Glutamatergic neuron (in vitro differentiated cells): ENCODE measurements at regions not wholly inside any gene's neighbourhood (a gene's known extent, or its start where the extent isn't known, plus 50 kb on each side); places are given as distances from the start of the nearest gene placed in this dataset.
"Not testable (repeated sequence)": the region's sequence is repeated elsewhere in the genome, so short reads cannot be mapped to it uniquely, and the experiment has no call there.

Experiments
- DNase-seq: peaks from one replicate; pipeline ENCODE4 v3.0.0; 2022
- H3K27ac Mint-ChIP-seq: one replicate; pipeline ENCODE4 v1.8.0; 2020; ENCODE audit warnings: mild to moderate bottlenecking, mixed read lengths, inconsistent platforms; ENCODE audit not compliant: unreplicated experiment
- H3K27me3 Mint-ChIP-seq: one replicate; pipeline ENCODE4 v1.8.0; 2020; ENCODE audit warnings: mild to moderate bottlenecking, moderate library complexity, mixed read lengths, inconsistent platforms; ENCODE audit not compliant: unreplicated experiment
- H3K36me3 Mint-ChIP-seq: one replicate; pipeline ENCODE4 v1.8.0; 2020; ENCODE audit warnings: mild to moderate bottlenecking, mixed read lengths, inconsistent platforms; ENCODE audit not compliant: unreplicated experiment
- H3K4me1 Mint-ChIP-seq: one replicate; pipeline ENCODE4 v1.8.0; 2020; ENCODE audit warnings: mild to moderate bottlenecking, low read depth, mixed read lengths, inconsistent platforms; ENCODE audit not compliant: unreplicated experiment
- H3K4me3 Mint-ChIP-seq: one replicate; pipeline ENCODE4 v1.8.0; 2020; ENCODE audit warnings: mild to moderate bottlenecking, mixed read lengths, inconsistent platforms; ENCODE audit not compliant: unreplicated experiment
- H3K9me3 Mint-ChIP-seq: one replicate; pipeline ENCODE4 v1.8.0; 2020; ENCODE audit warnings: mild to moderate bottlenecking, moderate library complexity, mixed read lengths, inconsistent platforms; ENCODE audit not compliant: unreplicated experiment
- TF ChIP-seq, protein P1 (sequence below): fragments of 200-600 bp; sonication (generic); IDR thresholded peaks from one replicate; pipeline ENCODE4 v1.5.0; 2021; ENCODE audit not compliant: partially characterized antibody, unreplicated experiment

DNA sequence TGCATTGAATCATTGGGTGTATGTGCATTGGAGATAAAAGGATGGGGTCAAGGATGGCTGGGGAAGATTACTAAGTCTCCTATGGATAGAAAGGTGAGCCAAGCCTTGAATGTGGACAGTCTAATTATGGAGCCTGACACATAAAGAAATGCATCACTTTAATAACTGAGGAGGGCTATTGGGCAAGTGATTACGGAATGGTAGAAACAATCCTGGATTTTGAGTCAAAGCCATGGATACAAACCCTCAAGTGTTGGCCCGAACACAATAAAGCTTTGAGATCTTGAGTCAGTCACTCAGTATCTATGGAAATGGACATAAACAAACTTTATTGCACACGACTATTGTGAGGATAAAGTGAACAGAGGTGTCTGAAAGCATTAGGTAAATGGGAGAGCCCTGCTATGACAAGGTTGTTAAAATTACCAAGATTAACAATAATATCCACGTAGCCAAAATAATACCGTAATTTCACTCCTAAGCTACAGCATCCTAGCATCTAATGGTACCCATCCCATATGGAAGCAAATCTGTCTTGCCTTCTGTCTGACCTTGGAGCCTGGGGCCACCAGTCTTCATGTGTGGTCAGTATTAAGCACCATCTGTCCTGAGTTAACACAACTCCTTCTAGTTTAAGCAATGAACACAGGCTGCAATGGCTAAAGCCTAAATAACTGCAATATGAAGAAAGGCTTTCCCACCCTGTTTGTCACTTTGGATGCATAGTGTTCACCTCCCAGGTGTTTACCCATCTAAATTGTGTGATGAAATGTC is 136.9 kb upstream of the PRICKLE2 start:
- no peak overlapping the region for H3K4me3 Mint-ChIP-seq
- H3K36me3 Mint-ChIP-seq, result no peaks in the 10 kb centered on the region
- no peak for DNase-seq
- peak overlapping the region; percentile 86 for H3K27ac Mint-ChIP-seq
- peaks cover 49% of the 10 kb centered on the region for H3K4me1 Mint-ChIP-seq
- H3K27me3 Mint-ChIP-seq, result no peaks in the 10 kb centered on the region
- peaks cover 3% of the 10 kb centered on the region for H3K9me3 Mint-ChIP-seq
- TF ChIP-seq, protein P1, sequence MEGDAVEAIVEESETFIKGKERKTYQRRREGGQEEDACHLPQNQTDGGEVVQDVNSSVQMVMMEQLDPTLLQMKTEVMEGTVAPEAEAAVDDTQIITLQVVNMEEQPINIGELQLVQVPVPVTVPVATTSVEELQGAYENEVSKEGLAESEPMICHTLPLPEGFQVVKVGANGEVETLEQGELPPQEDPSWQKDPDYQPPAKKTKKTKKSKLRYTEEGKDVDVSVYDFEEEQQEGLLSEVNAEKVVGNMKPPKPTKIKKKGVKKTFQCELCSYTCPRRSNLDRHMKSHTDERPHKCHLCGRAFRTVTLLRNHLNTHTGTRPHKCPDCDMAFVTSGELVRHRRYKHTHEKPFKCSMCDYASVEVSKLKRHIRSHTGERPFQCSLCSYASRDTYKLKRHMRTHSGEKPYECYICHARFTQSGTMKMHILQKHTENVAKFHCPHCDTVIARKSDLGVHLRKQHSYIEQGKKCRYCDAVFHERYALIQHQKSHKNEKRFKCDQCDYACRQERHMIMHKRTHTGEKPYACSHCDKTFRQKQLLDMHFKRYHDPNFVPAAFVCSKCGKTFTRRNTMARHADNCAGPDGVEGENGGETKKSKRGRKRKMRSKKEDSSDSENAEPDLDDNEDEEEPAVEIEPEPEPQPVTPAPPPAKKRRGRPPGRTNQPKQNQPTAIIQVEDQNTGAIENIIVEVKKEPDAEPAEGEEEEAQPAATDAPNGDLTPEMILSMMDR, result no peak

DNA sequence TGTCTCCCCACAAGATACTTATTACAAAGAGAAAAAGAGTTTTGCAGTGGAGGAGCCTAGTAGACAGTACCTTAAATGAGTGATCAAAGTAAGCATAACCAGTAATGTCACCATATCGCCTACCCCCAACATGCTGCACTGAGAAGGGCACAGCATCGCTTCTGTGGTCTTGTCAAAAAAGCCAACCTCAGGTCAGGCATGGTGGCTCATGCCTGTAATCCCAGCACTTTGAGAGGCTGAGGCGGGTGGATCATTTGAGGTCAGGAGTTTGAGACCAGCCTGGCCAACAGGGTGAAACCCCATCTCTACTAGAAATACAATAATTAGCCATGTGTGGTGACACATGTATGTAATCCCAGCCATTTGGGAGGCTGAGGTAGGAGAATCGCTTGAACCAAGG is 135.8 kb upstream of the PRICKLE2 start:
- peak overlapping the region; percentile 80 for H3K27ac Mint-ChIP-seq
- H3K36me3 Mint-ChIP-seq, H3K9me3 Mint-ChIP-seq, H3K27me3 Mint-ChIP-seq, DNase-seq, H3K4me3 Mint-ChIP-seq: not testable (repeated sequence)
- H3K4me1 Mint-ChIP-seq, result peaks cover 49% of the 10 kb centered on the region

DNA sequence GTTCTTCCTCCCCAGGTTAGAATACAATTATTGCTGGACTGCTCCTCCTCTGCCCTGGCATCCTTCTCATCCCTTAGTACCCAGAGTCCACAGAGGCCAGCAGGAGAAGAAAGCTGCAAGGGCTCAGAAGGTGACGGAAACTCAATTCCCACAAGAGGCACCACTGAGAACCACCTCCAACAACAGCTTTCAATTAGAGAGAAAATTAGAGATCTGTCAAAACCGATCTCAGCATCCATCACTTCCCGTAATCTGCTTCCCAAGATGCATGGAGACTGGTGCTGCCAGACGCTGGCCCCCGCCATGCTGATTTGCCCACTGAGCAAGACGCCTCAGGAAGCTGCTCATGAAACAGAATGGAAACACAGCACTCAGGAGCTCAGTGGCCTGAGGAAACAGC is 135.0 kb upstream of the PRICKLE2 start:
- H3K4me3 Mint-ChIP-seq, result no peak overlapping the region
- H3K27me3 Mint-ChIP-seq, result no peaks in the 10 kb centered on the region
- H3K4me1 Mint-ChIP-seq, result peaks cover 50% of the 10 kb centered on the region
- H3K9me3 Mint-ChIP-seq, result peaks cover 2% of the 10 kb centered on the region
- TF ChIP-seq, protein P1, result no peak
- no peak overlapping the region for H3K27ac Mint-ChIP-seq
- no peaks in the 10 kb centered on the region for H3K36me3 Mint-ChIP-seq
- no peak for DNase-seq

DNA sequence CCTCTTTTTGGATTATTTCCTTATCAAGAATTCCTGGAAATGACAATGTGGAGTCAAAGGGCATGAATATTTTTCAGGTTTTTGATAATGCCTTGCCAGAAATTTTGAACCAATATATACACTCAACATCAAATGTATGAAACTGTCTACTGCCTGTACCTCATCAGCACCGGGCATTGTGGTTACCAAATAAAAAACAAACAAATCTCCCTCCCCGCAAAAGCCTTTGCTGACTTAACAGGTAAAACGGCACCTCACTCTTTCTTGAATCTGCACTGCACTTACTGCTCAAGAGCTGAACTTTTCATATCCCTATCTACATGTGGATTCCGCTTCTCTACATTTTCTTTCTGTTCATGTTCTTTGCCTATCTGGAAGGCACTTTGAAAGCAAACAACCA is 134.5 kb upstream of the PRICKLE2 start:
- Mint-ChIP-seq H3K27ac (no peak overlapping the region), H3K27me3 (no peaks in the 10 kb centered on the region), H3K9me3 (peaks cover 2% of the 10 kb centered on the region), H3K4me3 (no peak overlapping the region), H3K36me3 (no peaks in the 10 kb centered on the region), H3K4me1 (peaks cover 53% of the 10 kb centered on the region)
- TF ChIP-seq, protein P1, result no peak
- no peak for DNase-seq

DNA sequence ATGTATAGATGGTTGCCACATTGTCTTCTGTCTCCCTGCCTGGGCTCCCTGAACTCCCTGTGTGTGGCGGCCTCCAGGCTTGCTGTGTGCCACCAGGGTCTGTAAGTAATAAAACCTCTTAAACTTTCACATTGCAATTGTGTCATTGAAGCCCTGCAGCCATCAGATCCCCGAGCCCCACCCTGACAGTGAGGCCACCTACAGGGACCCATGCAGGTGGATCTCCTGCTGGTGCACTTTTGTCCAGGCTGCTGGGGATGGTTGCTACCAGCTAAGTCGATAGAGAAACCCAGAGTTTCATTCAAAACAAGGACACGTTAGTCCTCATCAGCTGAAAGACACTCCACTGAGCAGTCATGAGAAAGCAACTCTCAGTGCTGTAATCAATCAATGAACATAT is 133.6 kb upstream of the PRICKLE2 start:
- DNase-seq, result no peak
- H3K36me3 Mint-ChIP-seq, result no peaks in the 10 kb centered on the region
- TF ChIP-seq, protein P1, result no peak
- H3K4me1 Mint-ChIP-seq, result peaks cover 50% of the 10 kb centered on the region
- H3K9me3 Mint-ChIP-seq, result peaks cover 2% of the 10 kb centered on the region
- no peaks in the 10 kb centered on the region for H3K27me3 Mint-ChIP-seq
- H3K4me3 Mint-ChIP-seq, result peak overlapping the region; percentile 15
- H3K27ac Mint-ChIP-seq, result no peak overlapping the region
